ENCODE measurements at regions not wholly inside any gene's neighbourhood (a gene's known extent, or its start where the extent isn't known, plus 50 kb on each side); places are given as distances from the start of the nearest gene placed in this dataset.

DNA sequence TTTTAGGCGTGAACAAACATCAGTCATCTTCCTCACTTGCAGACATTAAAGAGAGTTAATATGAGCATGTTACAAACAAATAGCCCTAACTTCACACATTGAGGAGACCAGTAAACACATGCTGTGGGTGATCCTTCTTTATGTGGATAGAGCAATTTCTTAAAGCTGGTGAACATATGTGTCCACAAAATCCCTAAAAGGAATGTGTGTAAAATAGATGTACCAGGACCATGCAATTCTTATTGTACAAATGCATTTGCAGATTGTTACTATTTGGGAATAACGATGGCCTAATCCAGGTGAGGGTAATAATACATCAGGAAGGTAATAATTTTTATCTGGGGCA lies 228.9 kb downstream of the ALDH8A1 start (continued):
- TF ChIP-seq, protein P1, sequence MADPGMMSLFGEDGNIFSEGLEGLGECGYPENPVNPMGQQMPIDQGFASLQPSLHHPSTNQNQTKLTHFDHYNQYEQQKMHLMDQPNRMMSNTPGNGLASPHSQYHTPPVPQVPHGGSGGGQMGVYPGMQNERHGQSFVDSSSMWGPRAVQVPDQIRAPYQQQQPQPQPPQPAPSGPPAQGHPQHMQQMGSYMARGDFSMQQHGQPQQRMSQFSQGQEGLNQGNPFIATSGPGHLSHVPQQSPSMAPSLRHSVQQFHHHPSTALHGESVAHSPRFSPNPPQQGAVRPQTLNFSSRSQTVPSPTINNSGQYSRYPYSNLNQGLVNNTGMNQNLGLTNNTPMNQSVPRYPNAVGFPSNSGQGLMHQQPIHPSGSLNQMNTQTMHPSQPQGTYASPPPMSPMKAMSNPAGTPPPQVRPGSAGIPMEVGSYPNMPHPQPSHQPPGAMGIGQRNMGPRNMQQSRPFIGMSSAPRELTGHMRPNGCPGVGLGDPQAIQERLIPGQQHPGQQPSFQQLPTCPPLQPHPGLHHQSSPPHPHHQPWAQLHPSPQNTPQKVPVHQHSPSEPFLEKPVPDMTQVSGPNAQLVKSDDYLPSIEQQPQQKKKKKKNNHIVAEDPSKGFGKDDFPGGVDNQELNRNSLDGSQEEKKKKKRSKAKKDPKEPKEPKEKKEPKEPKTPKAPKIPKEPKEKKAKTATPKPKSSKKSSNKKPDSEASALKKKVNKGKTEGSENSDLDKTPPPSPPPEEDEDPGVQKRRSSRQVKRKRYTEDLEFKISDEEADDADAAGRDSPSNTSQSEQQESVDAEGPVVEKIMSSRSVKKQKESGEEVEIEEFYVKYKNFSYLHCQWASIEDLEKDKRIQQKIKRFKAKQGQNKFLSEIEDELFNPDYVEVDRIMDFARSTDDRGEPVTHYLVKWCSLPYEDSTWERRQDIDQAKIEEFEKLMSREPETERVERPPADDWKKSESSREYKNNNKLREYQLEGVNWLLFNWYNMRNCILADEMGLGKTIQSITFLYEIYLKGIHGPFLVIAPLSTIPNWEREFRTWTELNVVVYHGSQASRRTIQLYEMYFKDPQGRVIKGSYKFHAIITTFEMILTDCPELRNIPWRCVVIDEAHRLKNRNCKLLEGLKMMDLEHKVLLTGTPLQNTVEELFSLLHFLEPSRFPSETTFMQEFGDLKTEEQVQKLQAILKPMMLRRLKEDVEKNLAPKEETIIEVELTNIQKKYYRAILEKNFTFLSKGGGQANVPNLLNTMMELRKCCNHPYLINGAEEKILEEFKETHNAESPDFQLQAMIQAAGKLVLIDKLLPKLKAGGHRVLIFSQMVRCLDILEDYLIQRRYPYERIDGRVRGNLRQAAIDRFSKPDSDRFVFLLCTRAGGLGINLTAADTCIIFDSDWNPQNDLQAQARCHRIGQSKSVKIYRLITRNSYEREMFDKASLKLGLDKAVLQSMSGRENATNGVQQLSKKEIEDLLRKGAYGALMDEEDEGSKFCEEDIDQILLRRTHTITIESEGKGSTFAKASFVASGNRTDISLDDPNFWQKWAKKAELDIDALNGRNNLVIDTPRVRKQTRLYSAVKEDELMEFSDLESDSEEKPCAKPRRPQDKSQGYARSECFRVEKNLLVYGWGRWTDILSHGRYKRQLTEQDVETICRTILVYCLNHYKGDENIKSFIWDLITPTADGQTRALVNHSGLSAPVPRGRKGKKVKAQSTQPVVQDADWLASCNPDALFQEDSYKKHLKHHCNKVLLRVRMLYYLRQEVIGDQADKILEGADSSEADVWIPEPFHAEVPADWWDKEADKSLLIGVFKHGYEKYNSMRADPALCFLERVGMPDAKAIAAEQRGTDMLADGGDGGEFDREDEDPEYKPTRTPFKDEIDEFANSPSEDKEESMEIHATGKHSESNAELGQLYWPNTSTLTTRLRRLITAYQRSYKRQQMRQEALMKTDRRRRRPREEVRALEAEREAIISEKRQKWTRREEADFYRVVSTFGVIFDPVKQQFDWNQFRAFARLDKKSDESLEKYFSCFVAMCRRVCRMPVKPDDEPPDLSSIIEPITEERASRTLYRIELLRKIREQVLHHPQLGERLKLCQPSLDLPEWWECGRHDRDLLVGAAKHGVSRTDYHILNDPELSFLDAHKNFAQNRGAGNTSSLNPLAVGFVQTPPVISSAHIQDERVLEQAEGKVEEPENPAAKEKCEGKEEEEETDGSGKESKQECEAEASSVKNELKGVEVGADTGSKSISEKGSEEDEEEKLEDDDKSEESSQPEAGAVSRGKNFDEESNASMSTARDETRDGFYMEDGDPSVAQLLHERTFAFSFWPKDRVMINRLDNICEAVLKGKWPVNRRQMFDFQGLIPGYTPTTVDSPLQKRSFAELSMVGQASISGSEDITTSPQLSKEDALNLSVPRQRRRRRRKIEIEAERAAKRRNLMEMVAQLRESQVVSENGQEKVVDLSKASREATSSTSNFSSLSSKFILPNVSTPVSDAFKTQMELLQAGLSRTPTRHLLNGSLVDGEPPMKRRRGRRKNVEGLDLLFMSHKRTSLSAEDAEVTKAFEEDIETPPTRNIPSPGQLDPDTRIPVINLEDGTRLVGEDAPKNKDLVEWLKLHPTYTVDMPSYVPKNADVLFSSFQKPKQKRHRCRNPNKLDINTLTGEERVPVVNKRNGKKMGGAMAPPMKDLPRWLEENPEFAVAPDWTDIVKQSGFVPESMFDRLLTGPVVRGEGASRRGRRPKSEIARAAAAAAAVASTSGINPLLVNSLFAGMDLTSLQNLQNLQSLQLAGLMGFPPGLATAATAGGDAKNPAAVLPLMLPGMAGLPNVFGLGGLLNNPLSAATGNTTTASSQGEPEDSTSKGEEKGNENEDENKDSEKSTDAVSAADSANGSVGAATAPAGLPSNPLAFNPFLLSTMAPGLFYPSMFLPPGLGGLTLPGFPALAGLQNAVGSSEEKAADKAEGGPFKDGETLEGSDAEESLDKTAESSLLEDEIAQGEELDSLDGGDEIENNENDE (IDR thresholded peaks at IDR 0.05; ENCODE audit: insufficient replicate concordance, low read length) = no peak
- TF ChIP-seq SUZ12 (IDR thresholded peaks at IDR 0.05; ENCODE audit: low read length) = no peak
- TF ChIP-seq SIX5 (IDR thresholded peaks at IDR 0.05; ENCODE audit: low read depth, low read length) = no peak
- no peak for TF ChIP-seq JUN (IDR thresholded peaks at IDR 0.05; ENCODE audit: low read depth, low read length)
- TF ChIP-seq, protein P2, sequence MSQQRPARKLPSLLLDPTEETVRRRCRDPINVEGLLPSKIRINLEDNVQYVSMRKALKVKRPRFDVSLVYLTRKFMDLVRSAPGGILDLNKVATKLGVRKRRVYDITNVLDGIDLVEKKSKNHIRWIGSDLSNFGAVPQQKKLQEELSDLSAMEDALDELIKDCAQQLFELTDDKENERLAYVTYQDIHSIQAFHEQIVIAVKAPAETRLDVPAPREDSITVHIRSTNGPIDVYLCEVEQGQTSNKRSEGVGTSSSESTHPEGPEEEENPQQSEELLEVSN (IDR thresholded peaks at IDR 0.05) = no peak
- TF ChIP-seq RAD21 (IDR thresholded peaks at IDR 0.05 in 1 of 2, conservative IDR thresholded peaks at IDR 0.05 in 1 of 2; ENCODE audit: low read depth in 2 of 2, low read length in 2 of 2) = no peak
